H1 (cell line): ENCODE measurements at regions not wholly inside any gene's neighbourhood (a gene's known extent, or its start where the extent isn't known, plus 50 kb on each side); places are given as distances from the start of the nearest gene placed in this dataset.

Source experiments
- BACH1 ChIP-seq: IDR thresholded peaks from 2 replicates; pipeline ENCODE4 v1.6.1; 2012; ENCODE audit warnings: low read length, improper control_type of control experiment
- EP300 ChIP-seq, 2 experiments: IDR thresholded peaks; 1 replicate in 1 of 2; 2 replicates in 1 of 2; pipeline ENCODE4 v1.6.1; 2011 to 2012; ENCODE audit warnings: low read depth in 2 of 2, low read length in 2 of 2, mild to moderate bottlenecking in 2 of 2, borderline replicate concordance in 1 of 2, inconsistent platforms in 1 of 2, moderate library complexity in 1 of 2
- JUN ChIP-seq: IDR thresholded peaks from 2 replicates; pipeline ENCODE4 v1.6.1; 2011; ENCODE audit warnings: low read depth, mild to moderate bottlenecking, improper control_type of control experiment, low read length
- POLR2A ChIP-seq, 2 experiments: IDR thresholded peaks; 1 replicate in 1 of 2; 2 replicates in 1 of 2; pipeline ENCODE4 v1.6.1; 2011; ENCODE audit warnings: low read depth in 2 of 2, low read length in 2 of 2, mild to moderate bottlenecking in 2 of 2; ENCODE audit errors: control extremely low read depth in 1 of 2
- TBP ChIP-seq: IDR thresholded peaks from 2 replicates; pipeline ENCODE4 v1.6.1; 2011; ENCODE audit warnings: low read depth, low read length, improper control_type of control experiment
- TF ChIP-seq, protein P1 (sequence below), 3 experiments: IDR thresholded peaks; 1 replicate in 2 of 3; 2 replicates in 1 of 3; pipeline versions ENCODE4 v1.5.1 to v1.6.1; 2011; ENCODE audit warnings: low read length in 3 of 3, mild to moderate bottlenecking in 3 of 3, inconsistent platforms in 2 of 3, low read depth in 1 of 3, moderate library complexity in 1 of 3; ENCODE audit not compliant: insufficient read depth in 1 of 3; ENCODE audit errors: control extremely low read depth in 1 of 3

DNA sequence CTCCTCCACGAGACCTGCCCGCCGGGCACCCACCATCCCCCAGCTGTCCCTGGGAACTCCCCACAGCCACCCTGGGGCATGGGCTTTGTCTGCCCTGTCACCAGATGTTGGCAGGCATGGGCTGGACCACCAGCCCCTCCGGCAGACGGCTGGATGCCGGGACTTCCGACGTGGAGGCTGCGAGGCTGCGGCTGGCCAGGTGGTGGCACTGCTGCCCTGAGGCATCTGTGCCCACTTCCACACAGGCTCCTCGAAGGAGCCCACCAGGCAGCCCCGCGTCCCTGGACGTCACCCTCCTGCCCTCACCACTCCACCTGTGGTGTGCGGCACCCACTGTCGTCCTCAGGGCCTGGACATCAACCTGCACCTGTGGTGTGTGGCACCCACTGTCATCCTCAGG lies 319.9 kb upstream of the SALL3 start:
- TF ChIP-seq, protein P1, sequence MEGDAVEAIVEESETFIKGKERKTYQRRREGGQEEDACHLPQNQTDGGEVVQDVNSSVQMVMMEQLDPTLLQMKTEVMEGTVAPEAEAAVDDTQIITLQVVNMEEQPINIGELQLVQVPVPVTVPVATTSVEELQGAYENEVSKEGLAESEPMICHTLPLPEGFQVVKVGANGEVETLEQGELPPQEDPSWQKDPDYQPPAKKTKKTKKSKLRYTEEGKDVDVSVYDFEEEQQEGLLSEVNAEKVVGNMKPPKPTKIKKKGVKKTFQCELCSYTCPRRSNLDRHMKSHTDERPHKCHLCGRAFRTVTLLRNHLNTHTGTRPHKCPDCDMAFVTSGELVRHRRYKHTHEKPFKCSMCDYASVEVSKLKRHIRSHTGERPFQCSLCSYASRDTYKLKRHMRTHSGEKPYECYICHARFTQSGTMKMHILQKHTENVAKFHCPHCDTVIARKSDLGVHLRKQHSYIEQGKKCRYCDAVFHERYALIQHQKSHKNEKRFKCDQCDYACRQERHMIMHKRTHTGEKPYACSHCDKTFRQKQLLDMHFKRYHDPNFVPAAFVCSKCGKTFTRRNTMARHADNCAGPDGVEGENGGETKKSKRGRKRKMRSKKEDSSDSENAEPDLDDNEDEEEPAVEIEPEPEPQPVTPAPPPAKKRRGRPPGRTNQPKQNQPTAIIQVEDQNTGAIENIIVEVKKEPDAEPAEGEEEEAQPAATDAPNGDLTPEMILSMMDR (IDR thresholded peaks at IDR 0.05; ENCODE audit: control extremely low read depth in 1 of 3, insufficient read depth in 1 of 3, low read depth in 1 of 3, low read length in 3 of 3): peak; percentile 88 to 97 (median 92)
- TF ChIP-seq POLR2A (IDR thresholded peaks at IDR 0.05; ENCODE audit: control extremely low read depth in 1 of 2, low read depth in 2 of 2, low read length in 2 of 2) (no peak), TBP (no peak), JUN (no peak), EP300 (IDR thresholded peaks at IDR 0.05; ENCODE audit: borderline replicate concordance in 1 of 2, low read depth in 2 of 2, low read length in 2 of 2) (no peak), BACH1 (no peak)
